ENCODE measurements at regions not wholly inside any gene's neighbourhood (a gene's known extent, or its start where the extent isn't known, plus 50 kb on each side); places are given as distances from the start of the nearest gene placed in this dataset.

DNA sequence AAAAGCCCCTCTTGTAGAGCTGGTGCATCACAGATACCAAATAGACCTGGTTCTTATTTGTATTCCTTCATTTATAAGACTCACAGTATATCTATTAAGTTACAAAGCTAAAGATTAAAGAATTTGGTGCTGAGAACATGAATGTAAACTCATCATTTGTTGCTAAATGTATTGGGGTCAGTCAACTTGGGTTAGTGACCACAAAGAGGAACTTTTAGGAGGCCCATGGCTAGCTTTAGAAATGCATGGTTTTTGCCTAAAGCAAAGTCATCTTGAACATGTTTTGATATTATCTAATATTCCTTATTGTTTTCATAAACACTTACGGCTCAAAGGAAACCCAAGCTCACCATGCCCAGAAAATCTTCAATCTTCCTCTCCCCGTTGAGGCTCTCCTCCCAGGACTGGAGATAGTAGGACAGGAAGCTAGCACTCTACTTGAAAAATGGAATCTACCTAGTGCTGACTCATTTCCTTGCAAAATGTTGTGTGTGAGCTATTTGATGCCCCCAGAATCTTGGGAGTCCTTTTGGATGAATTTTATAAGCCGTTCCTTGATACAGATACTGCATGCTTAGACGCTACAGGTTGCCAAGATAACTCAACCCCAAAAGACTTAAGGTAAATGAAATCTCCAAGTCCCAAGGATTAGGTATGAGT is 121.4 kb downstream of the BMP2 start:
- DNase-seq (ENCODE audit: low read depth), result no peak
- H3K4me3 ChIP-seq (ENCODE audit: control insufficient read depth, low read depth, low read length), result no peak overlapping the region
- TF ChIP-seq, protein P1, sequence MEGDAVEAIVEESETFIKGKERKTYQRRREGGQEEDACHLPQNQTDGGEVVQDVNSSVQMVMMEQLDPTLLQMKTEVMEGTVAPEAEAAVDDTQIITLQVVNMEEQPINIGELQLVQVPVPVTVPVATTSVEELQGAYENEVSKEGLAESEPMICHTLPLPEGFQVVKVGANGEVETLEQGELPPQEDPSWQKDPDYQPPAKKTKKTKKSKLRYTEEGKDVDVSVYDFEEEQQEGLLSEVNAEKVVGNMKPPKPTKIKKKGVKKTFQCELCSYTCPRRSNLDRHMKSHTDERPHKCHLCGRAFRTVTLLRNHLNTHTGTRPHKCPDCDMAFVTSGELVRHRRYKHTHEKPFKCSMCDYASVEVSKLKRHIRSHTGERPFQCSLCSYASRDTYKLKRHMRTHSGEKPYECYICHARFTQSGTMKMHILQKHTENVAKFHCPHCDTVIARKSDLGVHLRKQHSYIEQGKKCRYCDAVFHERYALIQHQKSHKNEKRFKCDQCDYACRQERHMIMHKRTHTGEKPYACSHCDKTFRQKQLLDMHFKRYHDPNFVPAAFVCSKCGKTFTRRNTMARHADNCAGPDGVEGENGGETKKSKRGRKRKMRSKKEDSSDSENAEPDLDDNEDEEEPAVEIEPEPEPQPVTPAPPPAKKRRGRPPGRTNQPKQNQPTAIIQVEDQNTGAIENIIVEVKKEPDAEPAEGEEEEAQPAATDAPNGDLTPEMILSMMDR (IDR thresholded peaks at IDR 0.05; ENCODE audit: control insufficient read depth, insufficient read depth, low read depth, low read length, missing control alignments), result no peak

DNA sequence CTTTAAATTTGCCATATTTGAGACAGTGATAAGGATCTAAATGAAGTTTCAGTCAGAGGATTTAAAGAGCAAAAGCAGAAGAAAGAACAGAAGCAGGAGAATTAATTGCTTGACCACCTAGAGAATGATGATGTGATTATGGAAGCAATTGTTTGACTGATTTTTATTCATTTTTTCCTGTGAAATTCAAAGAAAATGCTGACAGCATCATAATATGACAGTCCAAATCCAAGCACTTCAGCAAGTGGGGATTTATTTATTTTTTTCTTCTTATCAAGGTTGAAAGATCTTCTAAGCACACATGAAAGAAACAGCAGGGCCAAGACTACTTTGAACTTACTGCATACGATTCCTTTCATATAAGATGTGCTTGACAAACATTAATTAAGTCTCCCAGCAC is 125.2 kb downstream of the BMP2 start:
- H3K4me3 ChIP-seq (ENCODE audit: control insufficient read depth, low read depth, low read length), result no peak overlapping the region
- TF ChIP-seq, protein P1 (IDR thresholded peaks at IDR 0.05; ENCODE audit: control insufficient read depth, insufficient read depth, low read depth, low read length, missing control alignments), result no peak
- DNase-seq (ENCODE audit: low read depth), result no peak

DNA sequence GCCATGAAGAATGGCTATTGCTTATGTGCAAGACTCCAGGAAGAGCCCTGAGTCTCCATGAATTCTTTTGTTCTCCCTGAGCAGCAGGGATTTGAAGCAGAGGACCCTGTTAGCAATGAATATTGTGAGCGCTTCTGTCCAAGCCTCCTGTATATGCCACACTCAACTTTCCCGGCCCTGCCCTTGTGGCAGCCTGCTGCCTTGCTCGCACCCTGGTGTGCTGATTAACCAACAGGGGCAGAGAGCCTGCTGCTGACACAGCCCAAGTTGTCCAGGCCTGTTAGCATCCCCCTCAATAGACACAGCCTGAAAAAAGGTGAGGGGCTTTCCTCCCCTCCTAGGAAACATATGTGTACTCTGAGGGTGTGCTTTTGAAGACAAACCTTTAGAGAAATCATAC is 131.4 kb downstream of the BMP2 start:
- H3K4me3 ChIP-seq (ENCODE audit: control insufficient read depth, low read depth, low read length), result no peak overlapping the region
- DNase-seq (ENCODE audit: low read depth), result no peak
- TF ChIP-seq, protein P1 (IDR thresholded peaks at IDR 0.05; ENCODE audit: control insufficient read depth, insufficient read depth, low read depth, low read length, missing control alignments), result no peak

DNA sequence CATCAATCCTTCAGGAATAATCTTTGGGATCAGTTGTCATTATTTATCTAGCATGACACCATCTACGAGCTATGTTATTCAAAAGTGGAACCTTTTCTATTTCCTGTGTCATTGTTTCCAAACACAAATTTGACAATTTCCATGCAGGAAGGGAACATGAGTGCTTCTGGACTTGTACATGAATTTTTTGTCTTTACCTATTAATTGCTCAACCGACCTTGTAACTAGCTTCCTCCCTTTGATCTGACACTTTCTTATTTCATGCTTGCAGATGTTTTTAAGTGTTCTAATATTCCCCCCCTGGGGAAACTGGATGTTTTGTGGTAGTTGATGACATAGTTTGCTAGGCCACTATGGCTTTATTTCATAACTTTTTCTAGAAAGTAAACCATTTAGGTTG is 139.4 kb downstream of the BMP2 start:
- DNase-seq (ENCODE audit: low read depth), result no peak
- TF ChIP-seq, protein P1 (IDR thresholded peaks at IDR 0.05; ENCODE audit: control insufficient read depth, insufficient read depth, low read depth, low read length, missing control alignments), result no peak
- H3K4me3 ChIP-seq (ENCODE audit: control insufficient read depth, low read depth, low read length), result no peak overlapping the region

DNA sequence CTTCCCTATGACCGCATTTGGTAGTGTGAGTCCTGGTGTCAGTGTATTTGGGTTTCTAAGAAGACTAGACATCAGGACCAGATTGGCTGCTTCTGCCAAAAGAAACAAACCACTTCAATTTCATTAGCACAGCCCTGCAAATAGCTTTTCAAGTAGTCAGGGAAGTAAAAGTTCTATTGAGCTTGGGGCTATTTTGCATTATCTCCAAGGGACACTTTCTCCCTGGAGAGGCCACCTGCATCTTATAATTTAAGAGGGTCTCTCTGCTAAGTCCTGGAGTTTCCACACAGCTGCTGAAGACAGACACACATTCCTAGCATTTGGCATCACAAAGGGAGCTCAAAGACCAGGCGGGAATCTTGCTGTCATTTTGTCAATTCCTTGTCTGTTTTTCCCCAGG is 141.2 kb downstream of the BMP2 start:
- TF ChIP-seq, protein P1 (IDR thresholded peaks at IDR 0.05; ENCODE audit: control insufficient read depth, insufficient read depth, low read depth, low read length, missing control alignments), result no peak
- no peak overlapping the region for H3K4me3 ChIP-seq (ENCODE audit: control insufficient read depth, low read depth, low read length)
- DNase-seq (ENCODE audit: low read depth), result no peak

DNA sequence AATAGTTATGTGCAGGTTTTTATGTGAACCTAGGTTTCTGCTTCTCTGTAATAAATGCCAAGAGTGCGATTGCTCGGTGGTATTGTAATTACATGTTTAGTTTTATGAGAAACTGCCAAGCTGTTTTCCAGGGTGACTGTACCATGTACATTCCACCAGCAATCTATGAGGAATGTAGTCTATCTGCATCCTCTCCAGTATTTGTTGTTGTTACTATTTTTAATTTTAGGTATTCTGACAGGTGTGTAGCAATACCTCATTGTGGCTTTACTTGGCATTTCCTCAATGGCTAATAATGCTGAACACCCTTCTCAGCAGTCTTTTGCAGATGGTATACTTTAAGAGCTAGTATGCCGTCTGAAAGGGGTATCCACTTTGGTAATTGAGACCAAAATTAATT is 142.1 kb downstream of the BMP2 start:
- DNase-seq (ENCODE audit: low read depth), result no peak
- TF ChIP-seq, protein P1 (IDR thresholded peaks at IDR 0.05; ENCODE audit: control insufficient read depth, insufficient read depth, low read depth, low read length, missing control alignments), result no peak
- H3K4me3 ChIP-seq (ENCODE audit: control insufficient read depth, low read depth, low read length), result no peak overlapping the region

Measured in AG09309 (cell line).